ENCODE measurements at regions not wholly inside any gene's neighbourhood (a gene's known extent, or its start where the extent isn't known, plus 50 kb on each side); places are given as distances from the start of the nearest gene placed in this dataset.

- POLR2A ChIA-PET (ENCODE audit: unreplicated experiment), result no interaction called here
- DNase-seq, result no peak
- TF ChIP-seq EZH2 (IDR thresholded peaks at IDR 0.05; ENCODE audit: low read depth) (no peak), CTCF (conservative IDR thresholded peaks at IDR 0.05) (no peak)
- Histone ChIP-seq H4K20me1 (ENCODE audit: insufficient read depth) (no peaks in the 10 kb centered on the region), H3K9me3 (ENCODE audit: insufficient read depth, low read depth) (no peaks in the 10 kb centered on the region), H3K4me3 (no peak overlapping the region), H3K79me2 (ENCODE audit: low read depth) (no peaks in the 10 kb centered on the region), H3F3A (ENCODE audit: insufficient read depth, low read depth) (no peaks in the 10 kb centered on the region), H2AFZ (no peak overlapping the region), H3K36me3 (ENCODE audit: low read depth) (no peaks in the 10 kb centered on the region), H3K27me3 (ENCODE audit: insufficient read depth, low read depth) (no peaks in the 10 kb centered on the region), H3K9me2 (ENCODE audit: insufficient read depth) (no peaks in the 10 kb centered on the region), H3K27ac (no peak overlapping the region), H3K4me2 (no peak overlapping the region), H3K4me1 (replicated peaks; ENCODE audit: insufficient read depth) (no peaks in the 10 kb centered on the region)
- intact Hi-C loops (cut with micrococcal nuclease; ENCODE audit: unreplicated experiment), result no loop called here
- CTCF ChIA-PET, result no interaction called here
- BruUV-seq (replicated peaks), result no TSS peak
Measured at GRCh38 chr5:155726267-155726666, 600.7 kb upstream of the SGCD start.

- Histone ChIP-seq H3K4me2 (no peak overlapping the region), H3K36me3 (ENCODE audit: low read depth) (no peaks in the 10 kb centered on the region), H3K9me2 (ENCODE audit: insufficient read depth) (no peaks in the 10 kb centered on the region), H4K20me1 (ENCODE audit: insufficient read depth) (no peaks in the 10 kb centered on the region), H3K4me1 (replicated peaks; ENCODE audit: insufficient read depth) (no peaks in the 10 kb centered on the region), H3K4me3 (no peak overlapping the region), H3K27me3 (ENCODE audit: insufficient read depth, low read depth) (no peaks in the 10 kb centered on the region), H3K9me3 (ENCODE audit: insufficient read depth, low read depth) (no peaks in the 10 kb centered on the region), H2AFZ (no peak overlapping the region), H3F3A (ENCODE audit: insufficient read depth, low read depth) (no peaks in the 10 kb centered on the region), H3K79me2 (ENCODE audit: low read depth) (no peaks in the 10 kb centered on the region), H3K27ac (no peak overlapping the region)
- no peak for DNase-seq
- TF ChIP-seq CTCF (conservative IDR thresholded peaks at IDR 0.05) (no peak), EZH2 (IDR thresholded peaks at IDR 0.05; ENCODE audit: low read depth) (no peak)
- intact Hi-C loops (cut with micrococcal nuclease; ENCODE audit: unreplicated experiment), result no loop called here
- BruUV-seq (replicated peaks), result no TSS peak
- POLR2A ChIA-PET (ENCODE audit: unreplicated experiment), result no interaction called here
- CTCF ChIA-PET, result interaction anchor here (0.6 kb wide), 1 partner anchor 677 kb away, joined by 3 read pairs; no protein-coding TSS in a partner anchor
Measured at GRCh38 chr5:155727512-155728145, 599.3 kb upstream of the SGCD start.

- no peaks in the 10 kb centered on the region for H4K20me1 ChIP-seq (ENCODE audit: insufficient read depth)
- intact Hi-C loops (cut with micrococcal nuclease; ENCODE audit: unreplicated experiment), result no loop called here
- no peaks in the 10 kb centered on the region for H3K36me3 ChIP-seq (ENCODE audit: low read depth)
- no peaks in the 10 kb centered on the region for H3K27me3 ChIP-seq (ENCODE audit: insufficient read depth, low read depth)
- H3K4me2 ChIP-seq, result no peak overlapping the region
- no peaks in the 10 kb centered on the region for H3K79me2 ChIP-seq (ENCODE audit: low read depth)
- no peak overlapping the region for H3K27ac ChIP-seq
- ChIA-PET CTCF (no interaction called here), POLR2A (ENCODE audit: unreplicated experiment) (no interaction called here)
- H3K9me3 ChIP-seq (ENCODE audit: insufficient read depth, low read depth), result no peaks in the 10 kb centered on the region
- TF ChIP-seq CTCF (conservative IDR thresholded peaks at IDR 0.05), result no peak
- TF ChIP-seq EZH2 (IDR thresholded peaks at IDR 0.05; ENCODE audit: low read depth), result no peak
- H3K4me1 ChIP-seq (replicated peaks; ENCODE audit: insufficient read depth), result no peaks in the 10 kb centered on the region
- BruUV-seq (replicated peaks), result no TSS peak
- DNase-seq, result no peak
- no peak overlapping the region for H2AFZ ChIP-seq
- H3F3A ChIP-seq (ENCODE audit: insufficient read depth, low read depth), result no peaks in the 10 kb centered on the region
- no peak overlapping the region for H3K4me3 ChIP-seq
- H3K9me2 ChIP-seq (ENCODE audit: insufficient read depth), result no peaks in the 10 kb centered on the region
Measured at GRCh38 chr5:155728146-155728856, 598.7 kb upstream of the SGCD start.

Data from PC-9 (cell line).